Pancreas (tissue), 10 donors: ENCODE measurements at regions not wholly inside any gene's neighbourhood (a gene's known extent, or its start where the extent isn't known, plus 50 kb on each side); places are given as distances from the start of the nearest gene placed in this dataset.

ENCODE experiments used
- ATAC-seq, 4 donors: fragments of 200-7000 bp; cut with Tn5 transposase; one replicate each; pipeline versions ENCODE4 v1.8.0 to v1.9.1; 2020; ENCODE audit warnings: mild to moderate bottlenecking in 4 of 4, moderate library complexity in 4 of 4
- DNase-seq, 6 donors: peaks; one replicate each; pipeline ENCODE4 v3.0.0-alpha.2; 2020
- FAIRE-seq: peaks from 2 replicates; lab custom pipeline; 2012; peaks lifted over from hg19 to GRCh38; lab: Jason Lieb, UNC
- H3K27ac ChIP-seq, 4 donors: fragments of 200-600 bp; sonication (generic); 1 replicate in 3 of 4; 2 replicates in 1 of 4; pipeline versions ENCODE4 v1.5.0 to v1.8.0; 2020
- H3K27me3 ChIP-seq, 4 donors: fragments of 200-600 bp; one replicate each; pipeline ENCODE4 v1.8.0; 2021
- H3K36me3 ChIP-seq, 3 donors: fragments of 200-600 bp; sonication (generic) in 1 of 3; one replicate each; pipeline versions ENCODE4 v1.5.0 to v1.8.0; 2020 to 2021
- H3K4me1 ChIP-seq, 3 donors: fragments of 200-600 bp; one replicate each; pipeline ENCODE4 v1.8.0; 2021
- H3K4me3 ChIP-seq, 4 donors: fragments of 200-600 bp; sonication (generic) in 2 of 4; one replicate each; pipeline versions ENCODE4 v1.5.0 to v1.8.0; 2020 to 2021
- H3K9me3 ChIP-seq, 4 donors: fragments of 200-600 bp; one replicate each; pipeline ENCODE4 v1.8.0; 2021
- CTCF ChIP-seq, 4 donors: fragments of 200-600 bp; sonication (generic) in 3 of 4; IDR thresholded peaks; one replicate each; pipeline versions ENCODE4 v1.5.0 to v1.8.0; 2021; ENCODE audit warnings: antibody characterized with exemption in 4 of 4
- WGBS, 2 donors: extraction: QIAGEN DNeasy Blood & Tissue Kit; methylation state at CpG; one replicate each; pipeline ENCODE4 v1.1.7; 2013; 5-methylcytosine and 5-hydroxymethylcytosine counted together
- intact Hi-C, 3 donors: fragments of 100-400 bp; cut with DNase I; formaldehyde crosslinking; loops; one replicate each; pipeline versions ENCODE4 v1.11.1 to v1.14.2; 2022
- donor health status: healthy with polysubstance abuse.
- donor health status: DM: no; HTN: no; CAD: no; lungs with moderate emphysema.
- donor health status: DM: no; HTN: no; CAD: no.
- donor health status: control.
- donor health status: control.
- donor health status: Bipolar disorder and iron deficiency.
- donor health status: DM: yes; HTN: yes; CAD: no.
- donor health status: DM: no; HTN: no; CAD: no.
- donor health status: DM: no; HTN: no; CAD: no.
- donor health status: DM: yes; HTN: yes; CAD: no.

- FAIRE-seq (no peak), DNase-seq (no peak), ATAC-seq (no peak)
- WGBS, 2 donors: 46 to 48% methylated on average over 2 of the region's 2 CpGs
- Histone ChIP-seq H3K27ac (no peak overlapping the region), H3K4me3 (no peak overlapping the region), H3K27me3 (no peaks in the 10 kb centered on the region), H3K4me1 (no peaks in the 10 kb centered on the region), H3K9me3 (no peaks in the 10 kb centered on the region), H3K36me3 (no peaks in the 10 kb centered on the region)
- intact Hi-C loops: no loop called here
- no peak for TF ChIP-seq CTCF (IDR thresholded peaks at IDR 0.05)
Observed at GRCh38 chr9:107856633-107857032, 367.1 kb upstream of the KLF4 start.

DNA sequence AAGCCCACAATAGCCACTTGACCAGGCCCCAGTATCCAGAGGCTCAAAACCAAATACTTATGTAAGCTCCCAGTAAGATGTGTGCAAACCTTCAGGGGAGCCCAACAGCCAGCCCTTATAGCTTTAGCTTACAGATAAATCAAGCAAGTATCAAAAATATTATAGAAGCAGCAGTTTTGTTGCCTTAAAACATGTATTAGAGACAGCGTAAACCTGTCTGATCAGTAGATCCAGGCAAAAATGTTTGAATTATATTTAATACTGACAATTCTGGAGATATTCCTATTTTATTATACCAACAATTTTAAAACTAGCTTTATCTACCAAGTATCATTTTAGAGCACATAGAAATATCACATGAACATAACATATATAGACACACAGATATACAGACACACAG lies 365.6 kb upstream of the KLF4 start:
- WGBS, 2 donors: 92 to 97% methylated on average over 1 of the region's 1 CpG

GRCh38 chr9:107853461-107853860 lies 363.9 kb upstream of the KLF4 start:
- H3K27me3 ChIP-seq: no peaks in the 10 kb centered on the region
- no peak for ATAC-seq
- DNase-seq: no peak
- H3K9me3 ChIP-seq: no peaks in the 10 kb centered on the region
- 68 to 69% methylated on average over 6 of the region's 6 CpGs for WGBS, 2 donors
- no peaks in the 10 kb centered on the region for H3K36me3 ChIP-seq
- no peak for TF ChIP-seq CTCF (IDR thresholded peaks at IDR 0.05)
- H3K4me1 ChIP-seq: no peaks in the 10 kb centered on the region
- FAIRE-seq: no peak
- intact Hi-C loops: no loop called here
- no peak overlapping the region for H3K27ac ChIP-seq
- H3K4me3 ChIP-seq: no peak overlapping the region

More for the DNA sequence above, 365.6 kb upstream of the KLF4 start:
- Histone ChIP-seq H3K4me1 (no peaks in the 10 kb centered on the region), H3K4me3 (no peak overlapping the region), H3K36me3 (no peaks in the 10 kb centered on the region), H3K27ac (no peak overlapping the region), H3K9me3 (no peaks in the 10 kb centered on the region), H3K27me3 (no peaks in the 10 kb centered on the region)
- no peak for FAIRE-seq
- intact Hi-C loops: no loop called here
- no peak for DNase-seq
- ATAC-seq: no peak
- TF ChIP-seq CTCF (IDR thresholded peaks at IDR 0.05): no peak

DNA sequence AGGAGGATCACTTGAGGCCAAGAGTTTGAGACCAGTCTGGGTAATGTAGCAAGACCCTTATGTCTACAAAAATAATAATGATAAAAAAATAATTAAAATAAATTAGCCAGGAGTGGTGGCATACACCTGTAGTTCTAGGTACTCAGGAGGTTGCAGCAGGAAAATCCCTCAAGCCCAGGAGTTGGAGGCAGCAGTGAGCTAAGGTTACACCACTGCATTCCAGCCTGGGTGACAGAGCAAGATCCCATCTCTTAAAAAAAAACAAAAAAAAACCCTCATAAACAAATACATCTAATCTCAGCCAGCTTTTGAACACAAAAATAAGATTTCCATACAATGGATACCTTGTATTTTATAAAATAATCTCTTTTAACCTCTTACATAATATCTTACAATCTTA lies 363.3 kb upstream of the KLF4 start:
- DNase-seq (no peak), ATAC-seq (no peak), FAIRE-seq (no peak)
- Histone ChIP-seq H3K4me1 (no peaks in the 10 kb centered on the region), H3K4me3 (no peak overlapping the region), H3K36me3 (no peaks in the 10 kb centered on the region), H3K27me3 (no peaks in the 10 kb centered on the region), H3K9me3 (no peaks in the 10 kb centered on the region), H3K27ac (no peak overlapping the region)
- no peak for TF ChIP-seq CTCF (IDR thresholded peaks at IDR 0.05)
- intact Hi-C loops: no loop called here

GRCh38 chr9:107850653-107851052 lies 361.1 kb upstream of the KLF4 start:
- H3K4me3 ChIP-seq: no peak overlapping the region
- H3K27me3 ChIP-seq: no peaks in the 10 kb centered on the region
- no peak overlapping the region for H3K27ac ChIP-seq
- no peaks in the 10 kb centered on the region for H3K4me1 ChIP-seq
- no peak for TF ChIP-seq CTCF (IDR thresholded peaks at IDR 0.05)
- 75 to 84% methylated on average over 6 of the region's 6 CpGs for WGBS, 2 donors
- no peaks in the 10 kb centered on the region for H3K36me3 ChIP-seq
- no peak for DNase-seq
- no peak for ATAC-seq
- intact Hi-C loops: no loop called here
- H3K9me3 ChIP-seq: no peaks in the 10 kb centered on the region
- no peak for FAIRE-seq
